HTR-8/SVneo (cell line): ENCODE measurements at regions not wholly inside any gene's neighbourhood (a gene's known extent, or its start where the extent isn't known, plus 50 kb on each side); places are given as distances from the start of the nearest gene placed in this dataset.
A peak's percentile ranks its signal among the peaks of the same experiment; 100 is the strongest.

Source experiments
- DNase-seq: peaks from one replicate; pipeline ENCODE4 v3.0.0; 2011; ENCODE audit warnings: low spot score, mixed read lengths; ENCODE audit not compliant: insufficient read length
- FAIRE-seq: peaks from 2 replicates; lab custom pipeline; 2011; peaks lifted over from hg19 to GRCh38; lab: Jason Lieb, UNC

DNA sequence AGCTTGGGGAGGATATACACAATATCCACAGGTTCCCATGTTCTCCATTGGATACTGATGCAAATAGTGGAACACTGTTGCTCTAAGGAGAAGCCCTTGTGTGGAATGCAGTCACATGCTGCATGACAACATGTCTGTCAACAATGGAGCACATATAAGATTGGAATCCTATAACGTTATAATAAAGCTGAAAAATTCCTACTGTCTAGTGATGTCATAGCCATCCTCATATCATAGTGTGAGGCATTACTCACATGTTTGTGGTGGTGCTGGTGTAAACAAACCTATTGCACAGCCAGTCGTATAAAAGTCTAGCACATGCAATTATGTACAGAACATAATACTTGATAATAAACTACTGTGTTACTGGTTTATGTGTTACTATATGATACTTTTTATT is 394.7 kb downstream of the FBXO15 start:
- no peak for FAIRE-seq
- no peak for DNase-seq

DNA sequence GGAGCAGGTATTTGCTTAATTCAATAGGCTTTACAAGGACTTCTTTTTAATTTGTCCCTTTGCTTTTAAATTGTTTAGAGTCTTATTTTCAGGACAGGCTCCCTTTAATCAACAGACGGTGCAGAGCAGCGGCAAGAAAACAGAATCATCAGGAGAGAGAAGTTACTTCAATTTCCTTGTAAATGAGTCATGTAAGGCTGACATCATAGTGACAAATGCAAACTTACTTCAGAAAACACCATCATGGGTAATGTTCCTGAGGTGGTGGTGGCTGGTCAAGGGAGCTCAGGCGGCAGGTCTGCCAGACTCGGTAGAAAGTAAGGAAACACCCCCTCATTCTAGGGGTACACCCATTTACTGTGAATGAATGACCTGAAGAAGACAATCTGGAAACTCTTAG is 395.1 kb downstream of the FBXO15 start:
- DNase-seq (no peak), FAIRE-seq (no peak)

DNA sequence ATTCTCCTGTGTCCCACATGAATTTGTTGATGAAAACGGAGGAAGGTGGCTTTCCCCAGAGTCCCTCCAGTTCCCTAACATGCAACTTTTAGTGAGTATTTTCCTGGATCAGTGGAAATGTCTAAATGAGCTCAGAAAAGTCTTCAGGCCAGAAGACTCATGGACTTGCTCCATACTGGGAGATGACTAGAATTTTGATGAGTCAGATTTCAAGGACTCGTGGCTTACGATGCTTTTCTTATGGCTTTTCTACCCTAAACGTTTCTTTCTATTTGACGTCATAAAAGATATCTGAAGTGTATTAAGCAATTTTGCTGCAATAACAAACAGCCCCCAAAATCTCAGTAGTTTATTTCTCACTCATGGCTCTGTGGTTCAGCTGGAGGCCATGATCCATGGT is 397.6 kb downstream of the FBXO15 start:
- FAIRE-seq: no peak

DNA sequence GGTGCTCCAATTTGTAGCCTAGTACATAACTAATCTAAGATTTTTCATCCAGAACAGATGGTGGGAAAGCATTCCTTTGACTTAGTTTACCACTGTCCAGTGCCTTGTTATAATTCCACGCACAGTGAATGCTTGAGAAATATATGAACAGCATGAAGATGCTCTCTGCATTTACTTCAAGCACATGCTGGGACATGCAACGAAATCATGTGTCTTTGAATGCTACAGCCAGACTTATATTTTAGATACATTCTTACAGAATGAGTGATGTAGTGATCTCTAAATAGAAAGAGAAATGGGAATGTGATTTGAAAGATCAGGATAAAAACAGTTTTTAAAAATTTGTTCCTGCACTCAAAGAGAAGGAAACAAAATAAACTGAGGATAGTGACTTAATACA is 398.3 kb downstream of the FBXO15 start:
- FAIRE-seq: no peak
- DNase-seq: no peak

More for the DNA sequence above, 397.6 kb downstream of the FBXO15 start:
- DNase-seq: no peak

DNA sequence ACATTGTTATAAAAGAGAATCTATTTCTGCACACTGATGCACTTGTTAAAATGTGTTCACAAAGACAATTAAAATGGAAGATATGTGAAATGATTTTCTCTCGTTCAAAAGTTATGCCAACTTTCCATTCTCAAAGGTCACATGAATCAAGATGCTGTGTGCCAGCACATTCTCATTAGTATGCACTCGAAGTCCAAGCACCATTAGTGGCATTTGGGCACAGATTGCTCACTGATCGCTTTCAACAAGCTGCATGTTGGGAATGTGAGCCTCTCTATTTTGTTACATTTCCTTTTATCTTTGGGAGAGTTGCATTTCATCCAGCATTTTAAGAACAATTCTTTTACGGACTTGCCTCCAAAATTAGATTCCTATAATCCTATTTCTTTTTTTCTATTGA is 398.9 kb downstream of the FBXO15 start:
- no peak for DNase-seq
- no peak for FAIRE-seq

DNA sequence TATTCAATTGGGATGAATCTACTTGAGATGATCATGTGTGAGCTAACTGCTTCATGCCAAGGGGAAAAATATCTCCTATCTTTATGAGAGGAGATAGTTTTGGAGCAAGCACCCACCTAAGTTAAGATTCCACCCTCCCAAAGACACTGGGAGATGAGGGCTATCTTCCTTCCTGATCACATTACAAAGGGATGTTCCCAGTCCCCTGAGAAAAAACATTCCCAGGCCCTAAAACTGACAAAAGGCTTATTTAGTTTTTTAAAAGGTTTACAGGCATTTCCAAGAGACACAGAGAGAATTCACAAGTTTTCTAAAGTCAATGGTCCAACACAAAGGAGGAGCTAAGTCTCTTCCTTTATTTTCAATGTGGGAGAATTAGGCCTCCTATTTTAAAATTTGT is 401.5 kb downstream of the FBXO15 start:
- FAIRE-seq: no peak
- DNase-seq: no peak

DNA sequence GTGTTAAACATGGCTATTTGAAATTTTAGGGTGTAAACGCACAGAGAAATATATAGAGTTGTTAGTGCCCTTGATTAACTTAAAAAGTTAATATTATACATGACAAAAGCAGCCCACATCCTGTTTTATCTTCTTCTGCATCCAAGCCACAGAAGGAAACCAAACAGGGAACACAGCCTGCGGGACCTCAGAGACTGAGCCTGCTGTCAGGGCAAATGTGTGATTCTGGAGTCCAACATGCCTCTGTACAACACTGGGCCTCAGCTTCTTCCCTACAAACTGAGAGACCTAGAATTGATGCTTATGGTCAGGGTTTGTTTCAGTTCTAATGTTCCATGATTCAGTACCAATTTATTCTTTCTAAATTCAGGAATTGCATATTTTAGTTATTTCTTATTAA is 404.7 kb downstream of the FBXO15 start:
- DNase-seq: no peak
- no peak for FAIRE-seq

DNA sequence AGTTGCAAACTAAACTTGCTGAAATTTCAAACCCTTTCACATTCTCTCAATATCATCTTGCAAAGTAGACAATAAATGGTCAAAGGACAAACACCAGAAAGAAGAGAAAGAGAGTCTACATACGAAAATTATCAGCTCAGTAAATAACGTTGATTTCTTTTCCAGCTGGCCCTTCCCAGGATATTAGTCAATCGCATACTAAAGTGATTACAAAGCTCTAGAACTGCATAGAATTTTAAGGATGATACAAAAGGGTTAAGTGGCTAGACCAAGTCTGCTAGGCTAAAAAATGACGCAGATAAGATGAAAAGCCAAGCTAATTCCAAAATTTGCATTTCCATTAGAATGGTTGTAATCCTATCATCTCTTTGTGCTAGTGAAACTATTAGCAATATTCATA is 405.7 kb downstream of the FBXO15 start:
- no peak for DNase-seq
- no peak for FAIRE-seq

DNA sequence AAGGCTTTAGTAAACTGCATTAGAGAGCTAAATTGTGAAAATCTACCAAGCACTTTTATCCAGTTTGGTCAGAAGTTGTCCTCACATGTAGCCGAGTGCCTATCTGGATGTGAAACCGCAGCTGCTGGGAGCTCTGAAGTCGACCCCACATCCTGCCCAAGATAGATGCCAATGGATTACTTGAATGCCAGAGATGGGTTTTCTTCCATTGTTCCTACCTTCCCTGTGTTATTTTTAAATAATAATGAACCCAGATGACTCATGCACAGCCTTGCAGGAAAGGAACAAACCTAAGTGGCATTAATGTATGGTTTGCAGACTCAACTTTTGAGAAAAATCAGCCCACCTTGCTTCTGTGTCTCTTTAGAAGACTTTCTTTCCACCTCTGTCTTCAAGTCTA is 408.5 kb downstream of the FBXO15 start:
- FAIRE-seq: no peak

DNA sequence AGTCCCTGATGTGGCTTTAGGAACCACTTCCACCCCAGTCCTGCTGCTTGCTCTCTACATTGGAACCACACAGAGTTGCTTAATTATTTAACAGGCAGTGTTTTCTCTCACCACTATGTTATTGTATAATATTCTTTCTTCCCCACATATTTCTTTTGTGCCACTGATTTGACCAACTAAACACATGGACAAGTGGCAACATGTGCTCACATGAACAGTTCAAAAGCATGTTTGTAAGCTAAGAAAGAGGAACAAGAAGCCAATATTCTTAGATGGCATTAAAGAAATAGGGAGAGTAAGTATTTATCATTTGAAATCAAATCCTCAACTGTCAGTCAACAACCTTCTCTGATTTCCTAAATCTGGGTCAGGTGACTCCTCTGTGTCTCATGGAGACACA is 409.6 kb downstream of the FBXO15 start:
- no peak for DNase-seq
- no peak for FAIRE-seq

More for the DNA sequence above, 408.5 kb downstream of the FBXO15 start:
- no peak for DNase-seq

DNA sequence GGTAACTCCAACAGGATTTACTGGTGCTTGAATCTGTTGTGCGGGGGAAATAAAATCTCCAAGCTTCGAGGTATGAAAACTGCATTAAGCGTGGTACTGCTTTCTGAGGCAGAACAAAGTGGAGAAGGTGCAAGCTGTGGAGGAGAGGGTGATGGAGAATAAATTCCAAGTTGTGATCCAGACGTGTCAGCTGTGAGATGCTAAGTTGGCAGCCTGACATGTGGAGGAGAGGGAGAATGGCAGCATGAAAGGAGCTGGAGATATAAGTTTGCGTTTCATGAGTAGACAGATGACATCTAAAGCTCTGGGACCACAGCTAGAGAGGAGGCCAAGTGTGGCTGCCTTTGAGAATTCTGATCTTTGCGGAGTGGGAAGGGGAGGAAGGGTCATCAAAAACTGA is 411.8 kb downstream of the FBXO15 start:
- FAIRE-seq: no peak
- DNase-seq: no peak

DNA sequence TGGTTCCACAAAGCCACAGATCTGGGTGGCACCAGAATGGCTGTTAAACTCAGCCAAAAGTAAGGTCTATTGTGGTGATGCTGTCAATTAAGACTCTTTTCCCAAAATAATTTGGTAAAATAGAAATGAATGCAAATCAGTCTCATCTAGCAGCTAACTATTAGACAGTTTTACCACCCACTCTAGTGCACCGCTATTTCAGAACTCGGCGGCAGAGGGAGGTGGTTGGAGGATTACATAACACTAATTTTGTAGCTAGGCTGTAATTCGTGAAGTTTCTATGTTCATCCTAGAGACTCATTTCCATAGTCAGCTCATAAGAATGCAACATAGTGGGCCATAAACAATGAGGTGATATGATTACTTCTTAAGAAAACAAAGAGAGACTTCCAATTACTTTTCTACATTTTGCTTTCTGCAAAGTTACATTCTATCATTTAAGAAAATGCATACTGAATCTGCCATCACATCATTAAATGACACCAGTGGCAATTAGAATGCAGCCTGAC is 413.8 kb downstream of the FBXO15 start:
- no peak for FAIRE-seq

DNA sequence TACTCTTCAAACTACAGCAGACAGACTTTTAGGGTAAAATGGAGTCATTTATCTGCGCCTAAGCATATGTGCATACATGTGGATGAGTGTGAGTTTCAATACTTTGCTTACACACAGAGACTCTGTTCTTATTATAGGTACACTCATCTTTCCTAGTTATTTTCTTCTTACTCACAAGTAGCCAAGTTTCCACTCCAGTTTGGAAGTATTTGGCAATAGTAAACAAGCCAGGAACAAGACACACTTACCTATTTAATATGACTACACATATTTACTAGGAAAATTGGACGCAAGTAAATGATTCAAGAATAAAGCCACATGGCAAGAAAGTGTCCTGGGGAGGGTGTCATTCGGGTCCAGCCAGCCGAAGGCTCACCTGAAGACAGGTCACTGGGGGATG is 414.3 kb downstream of the FBXO15 start:
- no peak for DNase-seq
- no peak for FAIRE-seq

More for the DNA sequence above, 413.8 kb downstream of the FBXO15 start:
- no peak for DNase-seq

DNA sequence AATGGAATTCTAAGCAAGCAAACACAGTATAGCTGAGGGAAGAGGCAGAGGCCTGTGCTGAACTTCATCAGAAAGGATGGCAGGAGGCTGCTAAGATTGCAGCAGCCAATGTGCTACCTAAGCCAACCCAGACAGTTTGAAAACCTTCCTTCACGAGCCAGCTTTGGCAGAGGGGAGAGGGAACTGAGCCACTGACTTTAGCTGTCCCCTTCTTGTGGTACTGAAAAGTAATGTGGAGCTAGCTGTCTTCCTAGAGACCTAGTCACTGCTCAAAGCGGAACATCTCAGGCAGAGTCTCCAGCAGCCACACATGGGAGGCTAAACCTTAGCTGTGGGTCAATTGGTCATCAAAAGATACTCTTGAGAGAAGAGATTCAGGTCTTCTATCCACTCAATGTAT is 419.0 kb downstream of the FBXO15 start:
- DNase-seq (no peak), FAIRE-seq (no peak)

DNA sequence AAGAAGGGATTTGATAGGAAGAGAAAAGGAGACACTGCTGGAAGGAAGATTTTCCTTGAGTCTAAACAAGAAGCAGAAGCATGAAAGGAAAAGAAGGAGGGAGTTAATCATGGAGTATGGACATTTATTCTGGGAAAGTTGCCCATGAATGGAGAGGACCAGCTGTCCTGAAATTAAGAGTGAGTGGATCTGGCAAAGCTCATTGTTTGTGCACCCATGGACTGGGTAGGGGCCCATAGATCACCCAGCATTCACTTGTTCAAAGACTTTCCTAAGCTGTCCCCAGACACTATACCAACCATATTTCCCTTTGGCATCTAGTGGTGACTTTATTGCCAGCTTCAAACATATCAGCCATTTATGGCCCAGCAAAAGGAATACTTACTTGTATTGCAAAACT is 422.7 kb downstream of the FBXO15 start:
- DNase-seq (no peak), FAIRE-seq (no peak)

DNA sequence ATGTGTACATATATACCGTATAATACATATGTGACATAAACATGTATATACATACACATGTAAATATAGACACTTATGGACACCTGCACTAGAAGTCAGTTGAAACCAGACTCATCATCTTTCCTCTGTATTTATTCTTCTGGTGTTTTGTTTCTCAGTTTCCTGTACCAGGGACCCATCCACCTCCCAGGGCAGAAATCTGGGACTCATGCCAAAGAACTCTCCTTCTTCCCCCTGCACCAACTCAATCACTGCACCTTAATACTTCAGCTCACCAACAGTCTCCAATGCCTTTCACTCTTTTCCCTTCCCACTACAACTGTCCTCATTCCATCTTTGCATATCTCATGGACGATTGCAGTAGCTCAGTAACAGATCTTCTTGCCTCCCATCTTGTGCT is 428.0 kb downstream of the FBXO15 start:
- no peak for DNase-seq
- no peak for FAIRE-seq

DNA sequence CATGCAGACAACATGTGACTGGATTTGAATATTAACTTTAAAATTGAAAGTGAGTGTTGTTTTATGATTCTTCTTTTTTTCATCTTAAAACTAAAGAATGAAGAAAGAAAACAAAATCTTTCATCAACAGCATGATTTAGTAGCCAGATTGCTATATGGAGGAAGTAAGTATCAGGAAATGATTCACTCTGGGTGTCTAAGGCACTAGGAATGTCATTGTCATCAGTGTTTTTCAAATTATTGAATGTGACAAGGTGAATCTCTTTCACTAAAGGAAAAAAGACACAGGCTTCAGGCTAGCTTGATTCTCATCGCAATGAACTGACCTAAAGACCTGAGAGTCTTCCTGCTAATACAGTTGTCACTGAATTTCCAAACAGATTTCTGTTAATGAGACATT is 430.1 kb downstream of the FBXO15 start:
- FAIRE-seq: no peak
- peak; percentile 10 for DNase-seq

DNA sequence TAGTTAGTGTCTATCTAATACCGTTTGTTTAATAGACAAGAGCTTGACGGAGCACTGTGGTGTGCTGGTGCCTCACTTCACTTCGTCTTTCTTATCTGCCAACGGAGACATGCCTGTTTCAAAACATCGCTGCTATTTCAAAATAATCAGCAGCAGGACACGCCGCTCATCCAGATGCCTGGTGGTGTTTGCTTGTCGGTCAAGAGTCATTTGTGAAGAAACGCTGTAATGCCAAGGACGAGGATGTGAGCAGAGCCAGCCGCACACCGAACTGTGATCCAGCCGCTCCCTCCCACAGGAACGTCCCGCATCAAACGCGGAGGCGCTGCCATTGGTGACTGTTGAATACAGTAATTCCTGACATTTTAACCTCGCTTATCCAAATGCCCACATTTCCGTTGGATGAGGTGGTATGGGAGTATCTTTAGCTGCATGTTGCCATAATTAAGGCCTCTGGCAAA is 432.4 kb downstream of the FBXO15 start:
- no peak for DNase-seq
- FAIRE-seq: no peak

DNA sequence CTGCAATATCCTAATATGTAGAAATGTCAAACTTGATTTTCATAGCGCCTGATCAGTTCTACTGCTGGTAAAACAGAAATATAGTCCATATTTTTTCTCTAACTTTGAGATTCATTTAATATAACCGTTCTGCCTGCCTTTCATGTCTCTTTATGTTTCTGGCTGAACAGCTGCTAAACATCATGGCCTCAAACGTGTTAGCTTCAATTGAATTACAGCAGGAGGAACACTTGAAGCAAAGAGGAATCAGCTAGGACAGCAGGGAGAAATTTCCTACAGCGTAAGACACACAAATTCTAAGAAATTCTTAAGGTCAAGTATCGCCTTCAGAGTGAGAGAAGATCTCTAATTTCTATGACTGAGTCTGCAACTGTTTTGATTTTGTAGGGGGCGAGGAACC is 433.2 kb downstream of the FBXO15 start:
- DNase-seq (no peak), FAIRE-seq (no peak)

DNA sequence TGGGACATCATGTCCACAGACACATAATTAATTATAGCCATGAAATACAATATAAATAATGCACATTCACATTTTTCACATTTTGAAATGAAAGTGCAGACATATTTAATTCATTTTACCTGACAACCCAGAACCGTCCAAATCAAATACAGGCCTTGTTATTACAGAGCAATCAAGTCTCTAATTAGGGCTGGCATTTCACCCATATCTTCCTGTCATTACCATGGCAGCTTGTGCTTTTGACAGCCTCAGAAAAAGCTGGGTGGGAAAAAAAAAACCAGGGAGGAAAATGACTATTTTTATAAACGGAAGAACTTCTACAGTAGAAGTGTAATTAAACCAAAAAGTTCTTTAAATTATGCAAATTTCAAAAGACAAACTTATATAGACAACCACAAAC is 436.4 kb downstream of the FBXO15 start:
- no peak for FAIRE-seq
- no peak for DNase-seq

DNA sequence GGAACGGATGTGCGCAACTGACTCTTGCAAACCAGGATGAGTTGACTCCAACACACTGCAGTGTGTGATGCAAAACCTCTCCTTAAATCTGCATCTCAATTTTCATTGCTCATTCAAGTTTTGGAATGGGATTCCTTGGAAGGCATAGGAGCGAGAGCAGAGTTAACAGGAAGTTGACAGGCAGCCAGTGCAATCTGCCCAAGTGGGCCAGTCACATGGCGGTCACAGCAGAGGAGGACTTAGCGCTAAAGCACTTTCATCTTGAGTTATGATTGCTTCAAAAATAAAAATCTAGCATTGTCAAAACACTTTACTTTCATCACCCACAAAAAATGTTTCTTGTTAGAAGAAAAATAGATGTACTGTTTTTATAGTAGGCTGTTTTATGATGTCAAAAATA is 439.0 kb downstream of the FBXO15 start:
- FAIRE-seq (no peak), DNase-seq (no peak)

DNA sequence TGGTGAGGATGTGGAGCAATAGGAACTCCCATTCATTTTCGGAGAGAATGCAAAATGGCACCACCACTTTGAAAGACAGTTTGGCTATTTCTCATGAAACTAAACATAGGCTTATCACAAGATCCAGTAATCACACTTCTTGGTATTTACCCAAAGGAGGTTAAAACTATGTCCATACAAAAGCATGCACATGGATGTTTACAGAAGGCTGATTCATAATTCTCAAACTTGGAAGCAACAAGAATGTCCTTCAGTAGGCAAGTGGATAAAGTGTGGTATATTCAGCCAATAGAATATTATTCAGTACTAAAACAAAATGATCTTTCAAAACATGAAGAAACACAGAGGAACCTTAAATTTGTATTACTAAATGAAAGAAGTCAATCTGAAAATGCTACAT is 440.6 kb downstream of the FBXO15 start:
- FAIRE-seq: no peak

DNA sequence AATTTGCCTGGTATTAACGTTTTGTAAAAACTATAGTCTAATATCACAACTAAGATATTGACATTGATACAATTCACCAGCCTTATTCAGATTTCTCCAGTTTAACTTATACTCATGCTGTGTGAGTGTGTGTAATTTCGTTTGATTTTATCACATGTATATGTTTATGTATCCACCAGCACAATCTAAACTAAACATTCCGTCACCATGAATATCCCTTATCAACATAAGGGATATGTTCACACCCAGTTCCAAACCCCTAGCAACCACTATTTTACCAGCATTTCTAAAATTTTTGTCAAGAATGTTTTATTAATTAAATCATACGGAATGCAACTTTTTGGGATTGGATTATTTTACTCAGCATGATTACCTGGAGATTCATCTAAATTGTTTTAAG is 450.3 kb downstream of the FBXO15 start:
- no peak for FAIRE-seq
- DNase-seq: no peak

More for the DNA sequence above, 440.6 kb downstream of the FBXO15 start:
- DNase-seq: no peak
